Gastroesophageal sphincter (tissue), 4 donors: ENCODE measurements at regions not wholly inside any gene's neighbourhood (a gene's known extent, or its start where the extent isn't known, plus 50 kb on each side); places are given as distances from the start of the nearest gene placed in this dataset.

Source experiments
- ATAC-seq: fragments of 150-250 bp; one replicate; pipeline ENCODE4 v1.9.1; 2016; ENCODE audit warnings: mild to moderate bottlenecking, moderate library complexity
- H3K27ac ChIP-seq, 4 donors: fragments of 200-600 bp; sonication (generic) in 3 of 4; 1 replicate in 3 of 4; 2 replicates in 1 of 4; pipeline ENCODE4 v1.5.1; 2016 to 2019
- H3K27me3 ChIP-seq: fragments of 200-600 bp; sonication (generic); one replicate; pipeline ENCODE4 v1.5.1; 2019
- H3K36me3 ChIP-seq, 2 donors: fragments of 200-600 bp; sonication (generic); one replicate each; pipeline ENCODE4 v1.5.1; 2019; ENCODE audit warnings: control low read depth in 1 of 2
- H3K4me1 ChIP-seq, 3 donors: fragments of 200-600 bp; sonication (generic); 1 replicate in 2 of 3; 2 replicates in 1 of 3; pipeline ENCODE4 v1.5.1; 2016 to 2019; ENCODE audit warnings: control low read depth in 2 of 3
- H3K4me3 ChIP-seq, 2 donors: fragments of 200-600 bp; sonication (generic); one replicate each; pipeline ENCODE4 v1.5.1; 2019; ENCODE audit warnings: mild to moderate bottlenecking in 1 of 2, moderate library complexity in 1 of 2
- H3K9me3 ChIP-seq, 3 donors: fragments of 200-600 bp; sonication (generic); one replicate each; pipeline ENCODE4 v1.5.1; 2017 to 2019; ENCODE audit warnings: control low read depth in 2 of 3
- EP300 ChIP-seq: sonication (generic); formaldehyde crosslinking; IDR thresholded peaks from one replicate; pipeline ENCODE4 v1.6.1; 2017; ENCODE audit warnings: antibody characterized with exemption, mild to moderate bottlenecking
- POLR2A ChIP-seq, 2 donors: fragments of 450-650 bp; IDR thresholded peaks; one replicate each; pipeline ENCODE4 v1.6.1; 2017; ENCODE audit warnings: antibody characterized with exemption in 2 of 2, mild to moderate bottlenecking in 2 of 2, moderate library complexity in 1 of 2
- POLR2AphosphoS5 ChIP-seq: sonication (generic); formaldehyde crosslinking; IDR thresholded peaks from one replicate; pipeline ENCODE4 v1.6.1; 2017; ENCODE audit warnings: antibody characterized with exemption
- whole genome bisulfite sequencing, 2 donors: methylation state at CpG; one replicate each; pipeline ENCODE4 v1.1.5; 2018; ENCODE audit warnings: low coverage in 1 of 2; 5-methylcytosine and 5-hydroxymethylcytosine counted together
- TF ChIP-seq, protein P1 (sequence below), 4 experiments: fragments of 200-600 bp in 2 of 4; fragments of 450-650 bp in 2 of 4; sonication (generic) in 1 of 4; IDR thresholded peaks; one replicate each; pipeline ENCODE4 v1.5.1; 2017 to 2019; ENCODE audit warnings: antibody characterized with exemption in 4 of 4, mild to moderate bottlenecking in 2 of 4, moderate library complexity in 2 of 4

DNA sequence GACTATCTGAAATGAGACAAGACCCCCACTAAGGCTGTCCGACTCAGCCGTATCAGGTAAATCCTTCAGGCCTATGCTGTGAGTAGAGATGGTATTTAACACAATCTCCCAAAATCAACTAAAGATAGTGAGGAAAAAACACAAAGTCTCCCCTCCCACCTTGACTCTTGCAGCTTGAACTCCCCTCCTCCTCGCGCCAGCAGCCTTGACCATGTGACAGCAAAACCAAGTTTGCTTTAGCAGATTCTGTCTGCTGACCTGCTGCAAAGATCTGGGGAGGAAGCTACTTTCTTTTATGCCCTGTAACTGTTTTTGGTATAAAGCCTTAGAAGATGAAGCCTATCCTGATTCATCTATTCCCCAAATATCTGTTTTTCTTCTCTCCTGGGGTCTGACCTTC, 509.5 kb downstream of the CDH26 start:
- Histone ChIP-seq H3K9me3 (no peaks in the 10 kb centered on the region), H3K36me3 (no peaks in the 10 kb centered on the region), H3K27me3 (peaks cover 13% of the 10 kb centered on the region), H3K4me3 (no peak overlapping the region), H3K4me1 (no peaks in the 10 kb centered on the region), H3K27ac (no peak overlapping the region)
- 52 to 78% methylated on average over 4 of the region's 4 CpGs for WGBS, 2 donors
- no peak for TF ChIP-seq POLR2A (IDR thresholded peaks at IDR 0.05)
- no peak for TF ChIP-seq EP300
- no peak for TF ChIP-seq POLR2AphosphoS5
- TF ChIP-seq, protein P1, sequence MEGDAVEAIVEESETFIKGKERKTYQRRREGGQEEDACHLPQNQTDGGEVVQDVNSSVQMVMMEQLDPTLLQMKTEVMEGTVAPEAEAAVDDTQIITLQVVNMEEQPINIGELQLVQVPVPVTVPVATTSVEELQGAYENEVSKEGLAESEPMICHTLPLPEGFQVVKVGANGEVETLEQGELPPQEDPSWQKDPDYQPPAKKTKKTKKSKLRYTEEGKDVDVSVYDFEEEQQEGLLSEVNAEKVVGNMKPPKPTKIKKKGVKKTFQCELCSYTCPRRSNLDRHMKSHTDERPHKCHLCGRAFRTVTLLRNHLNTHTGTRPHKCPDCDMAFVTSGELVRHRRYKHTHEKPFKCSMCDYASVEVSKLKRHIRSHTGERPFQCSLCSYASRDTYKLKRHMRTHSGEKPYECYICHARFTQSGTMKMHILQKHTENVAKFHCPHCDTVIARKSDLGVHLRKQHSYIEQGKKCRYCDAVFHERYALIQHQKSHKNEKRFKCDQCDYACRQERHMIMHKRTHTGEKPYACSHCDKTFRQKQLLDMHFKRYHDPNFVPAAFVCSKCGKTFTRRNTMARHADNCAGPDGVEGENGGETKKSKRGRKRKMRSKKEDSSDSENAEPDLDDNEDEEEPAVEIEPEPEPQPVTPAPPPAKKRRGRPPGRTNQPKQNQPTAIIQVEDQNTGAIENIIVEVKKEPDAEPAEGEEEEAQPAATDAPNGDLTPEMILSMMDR (IDR thresholded peaks at IDR 0.05), result no peak
- no peak for ATAC-seq

DNA sequence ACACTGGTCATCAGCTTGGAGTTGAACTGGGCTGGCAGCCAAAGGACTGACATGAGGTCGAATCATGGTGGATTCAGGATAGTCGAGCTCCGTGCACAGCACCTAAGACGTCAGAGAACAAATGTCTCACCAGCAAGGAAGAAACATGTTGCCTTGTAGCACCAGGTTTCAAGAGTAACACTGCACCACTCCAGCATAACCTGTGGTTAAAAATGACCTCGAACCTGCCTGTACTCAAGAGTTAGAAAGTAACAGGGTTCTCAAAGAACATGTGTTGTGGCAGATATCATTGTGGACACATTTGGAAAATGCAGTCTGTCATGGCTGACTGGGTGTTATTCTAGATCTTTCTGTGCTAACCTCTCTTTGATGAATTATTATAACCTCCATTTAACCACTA, 511.6 kb downstream of the CDH26 start:
- Histone ChIP-seq H3K27ac (no peak overlapping the region), H3K4me1 (no peaks in the 10 kb centered on the region), H3K9me3 (no peaks in the 10 kb centered on the region), H3K27me3 (peaks cover 23% of the 10 kb centered on the region), H3K4me3 (no peak overlapping the region), H3K36me3 (no peaks in the 10 kb centered on the region)
- ATAC-seq, result no peak
- WGBS, 2 donors, result 75 to 80% methylated on average over 3 to 5 of the region's 5 CpGs
- no peak for TF ChIP-seq POLR2A (IDR thresholded peaks at IDR 0.05)
- TF ChIP-seq, protein P1 (IDR thresholded peaks at IDR 0.05), result no peak
- TF ChIP-seq EP300, result no peak
- no peak for TF ChIP-seq POLR2AphosphoS5

DNA sequence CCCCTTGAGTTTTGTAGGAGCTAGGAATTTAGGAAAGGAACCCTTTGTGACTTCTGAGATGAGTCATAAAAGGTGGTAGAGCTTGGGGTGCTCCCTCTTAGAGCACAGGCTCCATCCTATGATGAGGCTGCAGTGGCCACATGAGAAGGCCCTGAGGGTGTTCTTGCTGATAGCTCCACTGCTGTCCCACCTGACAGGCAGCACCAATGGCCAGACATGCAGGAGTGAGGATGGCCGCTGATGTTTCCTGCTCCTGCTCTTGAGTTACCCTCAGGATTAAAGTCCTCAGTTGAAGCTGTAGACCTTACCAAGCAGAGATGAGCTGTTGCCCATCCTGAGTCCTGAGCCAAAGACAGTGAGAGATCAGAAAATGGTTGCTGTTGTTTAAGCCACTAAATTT, 512.1 kb downstream of the CDH26 start:
- H3K27ac ChIP-seq, result no peak overlapping the region
- H3K9me3 ChIP-seq, result no peaks in the 10 kb centered on the region
- H3K27me3 ChIP-seq, result peaks cover 28% of the 10 kb centered on the region
- no peak for ATAC-seq
- no peaks in the 10 kb centered on the region for H3K36me3 ChIP-seq
- no peak overlapping the region for H3K4me3 ChIP-seq
- no peaks in the 10 kb centered on the region for H3K4me1 ChIP-seq
- WGBS, 2 donors, result no CpG with 5 or more reads among the region's 1 CpG
- TF ChIP-seq EP300 (no peak), POLR2AphosphoS5 (no peak), POLR2A (IDR thresholded peaks at IDR 0.05) (no peak)
- TF ChIP-seq, protein P1 (IDR thresholded peaks at IDR 0.05), result no peak

DNA sequence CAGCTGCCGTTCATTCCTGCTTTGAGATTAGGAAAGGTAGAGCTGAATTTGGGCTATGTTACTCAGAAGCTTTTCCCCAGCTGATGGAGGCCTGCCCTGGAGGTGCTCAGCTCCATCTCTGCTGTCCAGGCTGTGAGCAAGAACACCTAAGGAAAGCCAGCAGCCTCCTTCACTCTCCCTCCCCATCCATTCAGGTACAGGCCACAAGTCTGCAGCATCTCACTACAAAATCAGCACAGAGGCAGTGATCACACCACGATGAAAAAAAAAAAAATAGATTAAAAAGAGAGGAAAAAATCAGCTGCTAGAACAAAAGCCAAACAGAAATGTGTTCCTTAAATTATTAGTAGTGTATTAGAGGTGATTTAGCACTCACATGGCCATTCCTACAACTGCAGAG, 515.0 kb downstream of the CDH26 start:
- TF ChIP-seq, protein P1 (IDR thresholded peaks at IDR 0.05), result no peak
- TF ChIP-seq EP300 (no peak), POLR2A (IDR thresholded peaks at IDR 0.05) (no peak), POLR2AphosphoS5 (no peak)
- Histone ChIP-seq H3K27me3 (peaks cover 30% of the 10 kb centered on the region), H3K4me3 (no peak overlapping the region), H3K4me1 (no peaks in the 10 kb centered on the region), H3K27ac (no peak overlapping the region), H3K9me3 (no peaks in the 10 kb centered on the region), H3K36me3 (no peaks in the 10 kb centered on the region)
- no peak for ATAC-seq
- WGBS, 2 donors, result 17% methylated on average over 1 of the region's 2 CpGs; no CpG with 5 or more reads in 1 of the 2 donors

DNA sequence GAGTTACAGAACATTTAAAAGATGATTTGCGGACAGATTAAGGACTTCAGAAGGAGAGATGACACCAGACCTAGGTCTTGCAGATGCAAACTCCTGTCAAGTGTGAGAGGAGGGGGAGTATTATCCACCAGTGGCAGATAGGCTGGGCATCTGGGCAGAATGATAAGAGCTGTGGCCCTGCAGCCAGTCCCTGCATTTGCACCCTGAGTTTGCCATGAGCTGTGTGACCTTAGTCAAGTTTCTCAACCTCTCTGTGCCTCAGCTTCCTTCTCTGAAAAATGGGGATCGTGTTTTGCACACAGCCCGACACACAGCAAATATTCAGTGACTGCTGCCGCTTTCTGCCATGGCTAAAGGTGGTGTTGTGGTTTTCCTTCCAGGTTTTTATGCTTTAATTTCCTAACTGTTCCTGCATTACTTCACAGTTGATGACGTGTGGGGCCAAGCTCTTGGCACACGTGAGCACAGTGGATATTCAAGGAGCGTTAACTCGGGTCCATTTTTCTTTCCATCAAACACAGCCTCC, 516.2 kb downstream of the CDH26 start:
- no peak for ATAC-seq
- Histone ChIP-seq H3K36me3 (no peaks in the 10 kb centered on the region), H3K27me3 (peaks cover 30% of the 10 kb centered on the region), H3K4me1 (no peaks in the 10 kb centered on the region), H3K9me3 (no peaks in the 10 kb centered on the region), H3K4me3 (no peak overlapping the region), H3K27ac (no peak overlapping the region)
- 56 to 80% methylated on average over 1 to 8 of the region's 8 CpGs for WGBS, 2 donors
- no peak for TF ChIP-seq EP300
- TF ChIP-seq POLR2A (IDR thresholded peaks at IDR 0.05), result no peak
- TF ChIP-seq, protein P1 (IDR thresholded peaks at IDR 0.05), result no peak
- no peak for TF ChIP-seq POLR2AphosphoS5
